HG03460 (cell line): ENCODE measurements at regions not wholly inside any gene's neighbourhood (a gene's known extent, or its start where the extent isn't known, plus 50 kb on each side); places are given as distances from the start of the nearest gene placed in this dataset.
"Not testable (repeated sequence)": the region's sequence is repeated elsewhere in the genome, so short reads cannot be mapped to it uniquely, and the experiment has no call there.

ENCODE experiments used
- ATAC-seq: cut with Tn5 transposase; IDR thresholded peaks from one replicate; pipeline ENCODE4 v1.9.1; 2021; ENCODE audit not compliant: unreplicated experiment

- no peak for ATAC-seq
Measured at GRCh38 chr17:79560527-79560926, 50.3 kb downstream of the RBFOX3 start.

GRCh38 chr17:79559111-79559887 is 51.6 kb downstream of the RBFOX3 start:
- ATAC-seq, result no peak

GRCh38 chr17:79558091-79558900 is 52.6 kb downstream of the RBFOX3 start:
- no peak for ATAC-seq

- no peak for ATAC-seq
Measured at GRCh38 chr17:79557276-79558090, 53.4 kb downstream of the RBFOX3 start.

GRCh38 chr17:79556271-79556670 is 54.6 kb downstream of the RBFOX3 start:
- no peak for ATAC-seq

GRCh38 chr17:79555543-79555942 is 55.3 kb downstream of the RBFOX3 start:
- no peak for ATAC-seq

GRCh38 chr17:79554346-79554745 is 56.5 kb downstream of the RBFOX3 start:
- ATAC-seq, result not testable (repeated sequence)

GRCh38 chr17:79552824-79553223 is 58.0 kb downstream of the RBFOX3 start:
- ATAC-seq, result no peak

GRCh38 chr17:79552405-79552804 is 58.4 kb downstream of the RBFOX3 start:
- no peak for ATAC-seq

GRCh38 chr17:79549141-79549915 is 61.5 kb downstream of the RBFOX3 start:
- no peak for ATAC-seq

- ATAC-seq, result no peak
Measured at GRCh38 chr17:79548116-79548515, 62.7 kb downstream of the RBFOX3 start.

GRCh38 chr17:79547586-79547985 is 63.3 kb downstream of the RBFOX3 start:
- no peak for ATAC-seq

- not testable (repeated sequence) for ATAC-seq
Measured at GRCh38 chr17:79547171-79547570, 63.7 kb downstream of the RBFOX3 start.

- ATAC-seq, result no peak
Measured at GRCh38 chr17:79546386-79546785, 64.5 kb downstream of the RBFOX3 start.

- ATAC-seq, result no peak
Measured at GRCh38 chr17:79545251-79546005, 65.4 kb downstream of the RBFOX3 start.

GRCh38 chr17:79544142-79544914 is 66.5 kb downstream of the RBFOX3 start:
- ATAC-seq, result no peak

GRCh38 chr17:79543531-79543930 is 67.3 kb downstream of the RBFOX3 start:
- ATAC-seq, result no peak

- ATAC-seq, result no peak
Measured at GRCh38 chr17:79542718-79543117, 68.1 kb downstream of the RBFOX3 start.
